ENCODE measurements at regions not wholly inside any gene's neighbourhood (a gene's known extent, or its start where the extent isn't known, plus 50 kb on each side); places are given as distances from the start of the nearest gene placed in this dataset.
"Not testable (repeated sequence)": the region's sequence is repeated elsewhere in the genome, so short reads cannot be mapped to it uniquely, and the experiment has no call there.

DNA sequence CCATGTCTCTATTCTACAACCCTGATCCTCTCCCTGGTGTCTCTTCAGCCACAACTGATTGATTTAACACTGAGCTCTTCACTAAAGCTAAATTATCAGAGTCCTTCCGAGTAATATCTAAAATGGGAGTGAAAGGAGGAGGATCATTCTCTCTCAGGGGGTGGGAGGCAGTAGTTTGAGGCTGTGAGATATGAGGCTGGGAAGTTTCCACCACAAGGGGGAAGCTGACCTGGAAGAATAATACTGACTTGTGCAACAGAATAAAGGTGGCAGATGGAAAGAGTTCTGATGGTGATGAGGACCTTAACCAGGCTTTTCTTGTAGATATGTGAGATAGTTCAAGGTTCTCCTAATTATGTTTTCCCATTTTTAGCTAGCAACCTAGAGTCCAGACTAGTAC, 241.6 kb upstream of the VKORC1L1 start:
- not testable (repeated sequence) for DNase-seq

DNA sequence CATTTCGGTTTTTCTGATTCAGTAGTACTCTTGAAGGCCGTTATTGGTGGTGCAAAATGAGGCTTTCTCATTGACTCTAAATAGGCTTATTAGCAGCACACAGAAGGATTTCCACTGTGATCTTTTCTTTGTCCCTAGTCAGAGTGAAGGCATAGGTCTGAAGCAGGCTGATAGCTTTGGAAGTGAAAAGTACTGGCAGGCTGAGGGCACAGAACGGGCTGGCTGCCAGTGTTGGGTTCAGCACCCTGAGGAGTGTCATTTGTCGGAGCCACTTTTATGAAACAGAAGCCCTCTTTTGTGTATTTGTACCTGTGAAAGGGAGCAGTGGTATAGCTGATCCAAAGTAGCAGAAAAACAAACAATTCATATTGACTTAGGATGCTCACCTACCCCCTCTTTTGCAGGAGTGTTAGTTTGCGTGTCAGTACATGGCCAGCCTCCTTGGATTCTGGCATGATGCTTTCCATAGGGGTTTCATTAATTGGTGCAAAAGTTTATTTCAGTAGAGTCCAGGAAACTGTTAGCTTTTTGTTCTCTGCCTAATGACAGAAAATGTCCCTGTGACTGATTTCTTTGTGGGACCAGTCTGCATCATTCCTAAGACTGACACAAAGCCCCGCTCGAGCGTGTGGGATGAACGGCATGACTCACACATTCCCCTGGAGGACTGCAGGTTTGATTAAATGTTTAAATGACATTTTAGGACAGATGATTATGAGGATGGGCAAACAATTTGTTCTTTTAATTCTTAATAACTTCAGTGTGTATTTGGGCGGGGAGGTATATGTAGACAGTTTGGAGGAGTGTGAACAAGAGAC, 239.1 kb upstream of the VKORC1L1 start:
- DNase-seq, result not testable (repeated sequence)

DNA sequence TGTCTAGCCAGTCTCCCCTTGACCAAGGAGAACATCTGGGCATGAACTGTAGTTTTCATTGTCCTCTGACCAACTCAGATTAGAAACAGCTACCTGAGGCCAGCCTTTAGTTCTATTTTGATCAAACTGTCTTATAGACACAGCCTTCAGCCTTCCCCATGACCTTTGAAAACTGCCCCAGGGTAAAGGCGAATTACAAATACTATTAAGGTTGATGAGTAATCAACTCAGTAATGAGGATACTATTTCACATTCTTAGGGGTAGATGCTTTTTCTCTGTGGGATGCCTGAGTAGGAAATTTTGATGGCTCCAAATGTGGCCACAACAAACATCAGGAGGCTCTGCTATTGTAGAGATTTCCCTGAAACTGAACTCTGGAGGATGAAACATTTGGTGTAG, 234.0 kb upstream of the VKORC1L1 start:
- DNase-seq, result not testable (repeated sequence)

DNA sequence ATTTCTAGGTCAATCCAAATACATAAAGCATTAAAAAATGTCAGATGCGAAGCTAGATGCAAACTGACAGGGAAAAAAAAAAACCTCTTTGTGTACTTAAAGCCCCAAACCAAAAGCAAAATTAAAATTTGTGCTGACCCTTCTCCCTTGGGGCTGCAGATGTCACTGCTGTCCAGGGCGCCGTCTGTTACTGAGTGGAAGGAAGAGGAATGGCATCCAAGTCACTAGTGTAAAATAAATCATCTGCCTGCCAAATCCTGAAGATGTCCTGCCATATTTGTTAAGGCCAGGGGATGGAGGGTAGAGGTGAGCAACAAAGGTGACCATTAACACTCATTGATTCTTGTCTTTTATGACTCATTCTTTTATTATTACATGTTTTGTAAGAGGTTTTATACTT, 233.2 kb upstream of the VKORC1L1 start:
- DNase-seq, result not testable (repeated sequence)

DNA sequence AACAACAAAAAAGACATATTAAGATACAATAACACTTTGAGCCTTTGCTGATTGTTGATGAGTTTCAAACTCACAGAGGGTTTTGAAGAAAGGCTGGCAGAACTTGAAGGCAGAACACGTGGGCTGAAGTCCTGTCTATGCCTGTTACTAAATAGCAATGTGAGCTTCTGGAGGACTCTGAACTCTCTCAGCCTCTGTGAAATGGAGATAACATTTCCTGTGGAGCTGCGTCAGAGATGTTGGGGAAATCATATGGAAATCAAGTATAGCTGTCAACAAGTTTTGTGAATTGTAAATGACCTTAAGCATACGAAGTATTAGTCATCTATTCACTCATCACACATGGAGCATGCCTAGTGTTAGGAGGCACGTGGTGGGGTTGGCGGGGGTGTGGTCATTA, 229.4 kb upstream of the VKORC1L1 start:
- DNase-seq, result not testable (repeated sequence)

DNA sequence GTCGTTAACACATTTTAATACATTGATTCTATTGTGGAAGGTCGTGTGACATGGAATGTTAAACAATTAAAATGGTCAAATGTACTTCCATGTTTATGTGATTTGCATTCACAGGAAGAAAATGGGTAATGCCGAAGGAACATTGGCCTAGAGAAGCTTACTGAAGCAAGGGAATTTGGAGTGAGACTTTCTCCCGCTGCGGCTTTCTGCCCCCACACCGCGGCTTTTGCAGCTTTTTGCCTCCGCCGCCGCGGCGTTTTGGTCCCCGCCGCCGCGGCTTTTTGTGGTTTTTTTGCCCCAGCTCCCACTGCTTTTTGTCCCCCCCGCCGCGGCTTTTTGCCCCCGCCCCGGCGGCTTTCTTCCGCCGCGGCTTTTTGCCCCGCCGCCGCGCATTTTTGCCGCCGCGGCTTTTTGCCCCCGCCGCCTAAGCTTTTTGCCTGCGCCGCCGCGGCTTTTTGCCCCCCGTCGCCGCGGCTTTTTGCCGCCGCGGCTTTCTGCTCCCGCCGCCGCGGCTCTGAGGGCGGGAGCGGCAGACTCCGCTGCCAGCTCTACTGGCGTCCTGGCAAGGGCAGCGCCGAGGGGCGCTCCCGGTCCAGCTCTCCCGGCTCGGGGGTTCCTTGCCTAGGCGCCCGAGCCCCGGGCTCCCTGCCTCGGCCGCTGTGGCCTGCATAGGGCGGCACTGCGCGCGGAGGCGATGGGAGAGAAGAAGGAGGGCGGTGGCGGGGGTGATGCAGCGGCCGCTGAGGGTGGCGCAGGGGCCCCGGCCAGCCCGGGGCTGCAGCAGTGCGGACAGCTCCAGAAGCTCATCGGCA, 225.5 kb upstream of the VKORC1L1 start:
- DNase-seq, result not testable (repeated sequence)

DNA sequence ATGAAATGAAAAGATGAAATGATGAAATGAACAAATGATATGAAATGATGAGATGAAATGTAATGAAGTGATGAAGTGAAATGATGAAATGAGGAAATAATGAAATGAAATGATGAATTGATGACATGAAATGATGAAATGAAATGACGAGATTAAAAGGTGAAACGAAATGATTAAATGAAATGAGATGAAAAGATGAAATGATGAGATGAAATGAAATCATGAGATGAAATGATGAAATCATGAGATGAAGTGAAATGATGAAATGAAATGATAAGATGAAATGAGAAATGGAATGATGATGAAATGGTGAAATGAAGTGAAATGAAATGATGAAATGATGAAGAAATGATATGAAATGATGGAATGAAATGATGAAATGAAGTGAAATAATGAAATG, 221.7 kb upstream of the VKORC1L1 start:
- DNase-seq, result not testable (repeated sequence)

DNA sequence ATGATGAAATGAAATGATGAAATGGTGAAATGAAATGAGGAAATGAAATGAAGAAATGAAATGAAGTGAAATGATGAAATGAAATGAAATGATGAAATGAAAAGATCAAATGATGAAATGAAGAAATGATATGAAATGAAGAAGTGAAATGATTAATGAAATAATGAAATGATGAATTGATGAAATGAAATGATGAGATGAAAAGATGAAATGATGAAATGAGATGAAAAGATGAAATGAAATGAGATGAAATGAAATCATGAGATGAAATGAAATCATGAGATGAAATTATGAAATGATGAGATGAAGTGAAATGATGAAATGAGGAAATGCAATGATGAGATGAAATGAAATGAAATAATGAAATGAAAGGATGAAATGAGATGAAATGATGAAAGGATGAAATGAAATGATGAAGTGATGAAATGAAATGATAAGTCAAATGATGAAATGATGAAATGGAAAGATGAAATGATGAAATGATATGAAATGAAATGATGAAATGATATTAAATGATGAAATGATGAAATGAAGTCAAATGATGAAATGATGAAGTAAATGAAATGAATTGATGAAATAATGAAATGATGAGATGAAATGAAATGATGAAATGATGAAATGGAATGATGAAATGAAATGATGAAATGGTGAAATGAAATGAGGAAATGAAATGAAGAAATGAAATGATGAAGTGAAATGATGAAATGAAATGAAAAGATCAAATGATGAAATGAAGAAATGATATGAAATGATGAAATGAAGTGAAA, 220.9 kb upstream of the VKORC1L1 start:
- DNase-seq, result not testable (repeated sequence)

DNA sequence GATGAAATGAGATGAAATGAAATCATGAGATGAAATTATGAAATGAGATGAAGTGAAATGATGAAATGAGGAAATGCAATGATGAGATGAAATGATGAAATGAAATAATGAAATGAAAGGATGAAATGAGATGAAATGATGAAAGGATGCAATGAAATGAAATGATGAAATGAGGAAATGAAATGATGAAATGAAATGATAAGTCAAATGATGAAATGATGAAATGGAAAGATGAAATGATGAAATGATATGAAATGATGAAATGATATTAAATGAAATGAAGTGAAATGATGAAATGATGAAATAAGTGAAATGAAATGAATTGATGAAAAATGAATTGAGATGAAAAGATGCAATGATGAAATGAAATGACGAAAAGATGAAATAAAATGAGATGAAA, 220.2 kb upstream of the VKORC1L1 start:
- DNase-seq, result not testable (repeated sequence)

DNA sequence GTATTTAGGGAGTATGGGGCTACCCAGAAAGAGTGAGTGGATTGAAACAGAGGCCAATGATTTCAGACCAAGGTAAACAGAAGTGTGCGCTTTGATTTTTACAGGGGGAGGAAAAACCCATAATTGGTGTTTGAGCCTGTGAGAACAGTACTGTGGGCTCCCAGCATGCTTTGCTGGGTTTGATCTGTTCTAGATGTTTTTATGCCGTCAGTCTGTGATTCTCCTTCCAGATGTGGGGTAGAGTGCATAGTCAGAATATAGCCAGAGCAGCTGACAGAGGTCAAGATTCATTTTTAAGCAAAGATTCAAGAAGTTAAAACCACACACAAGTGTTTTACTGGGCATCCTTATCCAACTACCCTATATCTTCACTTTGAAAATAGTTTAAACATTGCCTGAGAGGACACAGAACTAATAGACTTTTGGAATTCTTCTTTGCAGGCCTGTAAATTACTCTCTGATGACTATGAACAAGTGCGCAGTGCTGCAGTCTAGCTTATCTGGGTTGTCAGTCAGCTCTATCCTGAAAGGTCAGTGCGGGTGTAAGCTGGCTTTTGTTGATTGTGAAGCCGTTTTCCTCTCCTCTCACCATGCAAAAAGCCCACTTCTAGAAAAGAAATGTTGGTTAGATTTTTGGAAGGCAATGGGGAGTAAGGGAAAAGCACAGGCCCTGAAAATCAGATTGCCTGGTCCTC, 216.2 kb upstream of the VKORC1L1 start:
- DNase-seq, result not testable (repeated sequence)

DNA sequence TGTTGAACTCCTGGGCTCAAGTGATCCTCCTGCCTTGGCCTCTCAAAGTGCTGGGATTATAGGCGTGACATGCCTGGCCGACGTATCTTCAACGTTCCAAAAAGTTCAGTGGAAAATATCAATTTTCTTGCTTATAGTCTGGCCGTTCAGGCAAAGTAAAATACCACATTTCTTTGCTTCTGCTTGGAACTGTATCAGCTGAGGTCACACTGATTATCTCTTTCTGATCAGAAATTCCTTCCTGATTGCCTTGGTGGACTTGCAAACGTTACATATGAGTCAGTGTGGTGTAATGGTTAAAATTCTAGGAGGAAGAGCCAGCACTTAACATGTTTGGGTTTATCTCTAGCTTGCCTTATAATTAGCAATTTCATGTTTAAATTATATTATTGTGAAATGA, 189.5 kb upstream of the VKORC1L1 start:
- DNase-seq, result not testable (repeated sequence)

DNA sequence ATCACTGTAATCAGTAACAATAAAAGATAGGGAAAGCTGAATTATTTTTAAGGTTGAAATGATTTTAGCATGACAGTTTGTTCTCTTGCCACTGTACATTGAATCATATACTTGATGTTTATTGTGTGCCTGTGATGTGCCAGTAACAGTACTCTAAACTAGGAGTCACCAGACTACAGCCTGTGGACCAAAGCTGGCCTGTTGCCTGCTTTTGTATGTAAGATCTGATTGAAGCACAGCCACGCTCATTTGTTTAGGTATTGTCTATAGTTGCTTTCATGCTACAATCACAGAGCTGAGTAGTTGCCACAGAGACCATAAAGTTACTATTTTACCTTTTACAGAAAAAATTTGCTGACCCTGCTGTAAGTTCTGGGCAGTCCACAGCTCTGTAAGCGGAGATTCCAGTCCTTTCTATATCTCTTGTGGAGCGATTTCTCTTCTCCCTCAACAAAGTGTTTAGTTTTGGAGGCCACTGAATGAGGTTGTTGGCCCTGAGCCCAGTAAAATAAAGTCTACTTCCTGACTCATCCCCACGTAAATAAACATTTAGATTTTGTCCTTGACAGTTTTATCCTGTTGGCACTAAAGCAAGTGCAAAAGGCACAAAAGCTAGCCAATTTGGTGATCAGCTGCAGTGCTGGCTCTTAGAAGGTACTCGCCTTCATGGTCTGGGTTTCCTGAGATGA, 173.7 kb upstream of the VKORC1L1 start:
- not testable (repeated sequence) for DNase-seq

DNA sequence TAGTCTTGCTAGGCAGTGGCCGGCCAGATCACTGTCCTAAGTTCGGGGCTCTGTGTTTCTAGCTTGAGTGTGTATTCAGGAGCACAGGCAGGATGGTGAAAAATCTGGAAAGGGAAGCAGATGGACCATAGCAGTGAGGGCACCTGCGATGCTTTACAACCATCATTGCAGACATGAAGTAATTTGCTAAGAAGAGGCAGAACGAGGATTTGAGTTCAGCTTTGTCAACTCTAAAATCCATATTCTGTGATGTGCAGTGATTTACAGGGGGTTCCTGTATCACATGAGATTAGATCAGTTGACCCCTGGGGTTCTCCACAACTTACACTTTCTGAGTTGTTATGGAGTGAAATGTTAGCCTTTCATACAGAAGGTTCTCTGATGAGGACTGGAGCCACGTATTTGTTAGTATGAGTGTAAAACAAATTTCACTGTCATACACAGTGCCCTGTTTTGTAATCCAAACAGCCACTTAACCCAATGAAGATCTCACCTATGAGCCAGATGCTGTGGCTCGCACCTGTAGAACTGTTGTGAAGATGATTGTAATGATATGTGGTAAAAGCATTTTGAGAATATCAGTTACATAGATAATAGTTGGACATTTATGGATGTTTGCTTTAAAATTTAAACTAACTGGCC, 173.0 kb upstream of the VKORC1L1 start:
- DNase-seq, result peak in 1 of 2 experiments; percentile 27

DNA sequence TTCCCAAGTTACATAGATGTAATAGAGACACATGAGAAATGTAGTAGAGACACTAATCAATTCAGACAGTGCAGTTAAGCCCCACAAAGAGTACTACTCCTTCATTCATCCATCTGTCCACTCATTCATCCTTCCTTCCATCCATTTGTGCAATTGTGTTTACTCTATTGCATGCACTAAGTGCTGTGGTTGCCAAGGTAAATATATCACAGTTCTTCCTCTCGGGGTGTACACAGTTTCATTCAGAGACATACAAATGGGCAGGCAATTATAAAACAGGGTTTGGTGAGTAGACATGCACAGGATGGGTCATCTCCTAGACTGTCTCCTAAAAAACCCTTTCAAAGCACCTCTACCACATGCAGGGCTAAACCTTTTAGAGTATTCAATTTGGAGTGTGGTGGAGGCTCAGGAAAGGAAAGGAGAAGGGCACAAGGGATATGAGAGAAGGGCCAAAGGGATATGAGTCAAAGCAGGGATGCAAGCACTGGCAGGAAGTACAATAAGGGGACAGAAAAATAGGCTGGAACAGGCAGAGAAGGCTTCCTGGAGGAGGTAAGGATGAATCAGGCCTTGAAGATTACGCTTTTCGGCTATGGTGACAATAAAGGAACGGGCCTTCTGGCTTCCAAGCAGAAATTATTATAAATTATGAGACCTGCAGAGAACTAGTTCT, 153.6 kb upstream of the VKORC1L1 start:
- peak; percentile 53 to 89 for DNase-seq

DNA sequence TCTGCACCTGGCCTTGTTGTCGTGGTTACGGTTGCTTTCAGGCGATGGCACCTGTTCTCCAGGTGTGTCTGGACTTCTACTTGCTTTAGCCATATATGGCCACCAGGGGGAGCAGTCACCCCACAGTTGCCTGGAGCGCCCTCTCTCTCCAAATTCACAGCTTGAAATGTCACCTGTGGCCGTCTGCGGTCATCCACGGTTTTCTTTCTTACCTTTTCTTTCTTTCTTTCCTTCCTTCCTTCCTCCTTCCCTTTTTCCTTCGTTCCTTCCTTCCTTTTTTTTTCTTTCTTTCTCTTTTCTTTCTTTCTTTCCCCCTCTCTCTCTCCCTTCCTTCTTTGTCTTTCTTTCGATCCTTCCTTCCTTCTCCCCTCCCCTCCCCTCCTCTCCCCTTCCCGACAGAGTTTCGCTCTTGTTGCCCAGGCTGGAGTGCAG, 150.5 kb upstream of the VKORC1L1 start:
- peak; percentile 86 to 91 for DNase-seq

DNA sequence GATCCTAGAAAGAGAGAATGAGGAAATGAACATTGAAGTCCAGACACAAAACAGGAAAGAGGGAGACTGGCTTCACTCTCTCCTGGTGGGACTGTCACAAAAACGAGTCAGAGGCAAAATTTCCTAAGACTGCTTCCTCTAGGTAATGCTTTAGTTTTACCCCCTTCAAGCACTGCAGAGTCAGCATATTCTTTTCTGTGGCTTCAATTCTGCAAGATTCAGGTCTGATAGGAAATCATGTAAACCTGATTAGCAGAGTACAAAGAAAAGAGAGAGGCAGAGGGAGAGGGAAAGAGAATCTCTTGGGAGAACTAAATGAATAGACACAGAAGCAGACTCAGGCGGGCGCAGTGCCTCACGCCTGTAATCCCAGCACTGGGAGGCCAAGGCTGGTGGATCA, 145.7 kb upstream of the VKORC1L1 start:
- not testable (repeated sequence) for DNase-seq

DNA sequence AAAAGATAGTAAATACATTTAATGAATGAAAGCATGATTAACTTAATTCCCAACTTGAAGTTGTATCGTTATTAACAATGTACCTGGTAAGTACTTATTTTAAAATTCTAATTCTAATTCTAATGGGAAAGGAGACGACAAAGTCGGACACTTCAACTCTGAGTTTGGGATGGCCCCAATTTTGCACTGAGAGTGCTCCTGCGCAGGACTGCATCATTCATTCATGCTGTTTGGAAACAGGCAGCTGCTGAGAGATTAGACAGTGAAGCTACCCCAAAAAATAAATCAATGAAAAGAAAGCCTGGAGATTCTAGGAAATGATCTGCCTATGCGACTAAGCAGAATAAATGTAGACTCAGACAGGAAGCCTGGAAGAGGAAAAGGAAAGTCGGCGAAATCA, 141.7 kb upstream of the VKORC1L1 start:
- DNase-seq, result no peak

DNA sequence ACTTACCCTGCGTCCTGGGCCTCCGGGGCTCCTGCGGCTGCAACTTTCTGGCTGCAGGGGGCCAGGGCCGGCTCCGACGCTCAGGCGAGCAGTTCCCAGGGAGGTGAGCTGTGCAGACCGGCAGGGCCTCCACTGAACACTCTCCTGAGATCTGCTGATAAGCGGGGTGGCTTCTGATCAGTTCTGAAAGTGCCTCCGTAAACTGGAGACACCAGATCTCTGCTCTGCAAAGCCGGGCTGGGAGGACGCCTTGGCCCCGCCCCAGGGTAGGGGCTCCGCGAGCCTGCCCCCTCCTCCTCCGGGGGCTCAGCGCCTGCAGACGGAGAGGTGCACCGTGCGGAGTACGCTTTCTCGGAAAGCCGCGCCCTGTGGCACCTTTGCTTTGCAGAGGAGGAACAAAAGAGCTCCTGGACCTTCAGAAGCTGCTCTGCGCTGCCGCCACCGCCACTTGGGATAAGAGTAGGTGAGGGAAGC, 141.3 kb upstream of the VKORC1L1 start:
- DNase-seq, result no peak

DNA sequence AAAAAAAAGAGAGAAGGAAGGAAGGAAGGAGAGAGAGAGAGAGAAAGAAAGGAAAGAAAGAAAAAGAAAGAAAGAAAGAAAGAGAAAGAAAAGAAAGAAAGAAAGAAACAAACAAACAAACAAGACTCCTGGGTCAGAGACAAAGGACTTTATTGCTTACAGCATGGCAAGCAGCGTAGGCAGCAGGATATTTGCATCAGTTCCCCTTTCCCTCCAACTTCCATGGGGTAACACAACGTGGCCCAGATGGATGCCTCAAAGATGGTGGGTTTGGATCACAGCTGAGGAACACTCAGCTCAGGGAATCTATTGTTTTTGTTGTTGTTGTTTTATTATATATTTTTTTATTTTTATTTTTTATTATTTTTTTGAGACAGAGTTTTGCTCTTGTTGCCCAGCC, 128.5 kb upstream of the VKORC1L1 start:
- DNase-seq, result no peak

DNA sequence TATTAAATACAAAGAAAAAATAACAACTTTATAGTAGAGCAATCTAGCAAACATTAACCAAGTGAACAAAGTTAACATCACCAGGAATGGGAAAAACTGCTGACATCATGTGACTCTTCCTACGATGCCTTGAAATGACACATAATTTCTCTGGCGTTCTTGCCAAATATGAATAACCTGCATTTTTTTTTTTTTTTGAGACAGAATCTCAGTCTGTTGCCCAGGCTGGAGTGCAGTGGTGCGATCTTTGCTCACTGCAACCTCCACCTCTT, 126.5 kb upstream of the VKORC1L1 start:
- DNase-seq, result no peak

DNA sequence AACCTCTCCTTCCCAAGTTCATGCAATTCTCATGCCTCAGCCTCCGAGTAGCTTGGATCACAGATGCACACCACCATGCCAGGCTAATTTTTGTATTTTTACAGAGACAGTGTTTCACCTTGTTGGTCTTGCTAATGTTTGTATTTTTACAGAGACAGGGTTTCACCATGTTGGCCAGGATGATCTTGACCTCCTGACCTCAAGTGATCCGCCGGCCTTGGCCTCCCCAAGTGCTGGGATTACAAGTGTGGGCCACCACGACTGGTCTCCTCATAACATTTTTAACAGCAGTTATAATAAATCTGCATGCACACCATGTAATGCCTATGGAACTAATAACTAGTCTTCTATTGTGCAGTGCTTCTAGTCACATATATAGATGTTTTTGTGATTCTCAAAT, 123.8 kb upstream of the VKORC1L1 start:
- no peak for DNase-seq
